Globus pallidus (tissue), 1 donor: ENCODE measurements at regions not wholly inside any gene's neighbourhood (a gene's known extent, or its start where the extent isn't known, plus 50 kb on each side); places are given as distances from the start of the nearest gene placed in this dataset.
A peak's percentile ranks its signal among the peaks of the same experiment; 100 is the strongest.
"Not testable (repeated sequence)": the region's sequence is repeated elsewhere in the genome, so short reads cannot be mapped to it uniquely, and the experiment has no call there.

Source experiments
- DNase-seq: peaks from one replicate; pipeline ENCODE4 v3.0.0-alpha.2; 2015; ENCODE audit warnings: low spot score

DNA sequence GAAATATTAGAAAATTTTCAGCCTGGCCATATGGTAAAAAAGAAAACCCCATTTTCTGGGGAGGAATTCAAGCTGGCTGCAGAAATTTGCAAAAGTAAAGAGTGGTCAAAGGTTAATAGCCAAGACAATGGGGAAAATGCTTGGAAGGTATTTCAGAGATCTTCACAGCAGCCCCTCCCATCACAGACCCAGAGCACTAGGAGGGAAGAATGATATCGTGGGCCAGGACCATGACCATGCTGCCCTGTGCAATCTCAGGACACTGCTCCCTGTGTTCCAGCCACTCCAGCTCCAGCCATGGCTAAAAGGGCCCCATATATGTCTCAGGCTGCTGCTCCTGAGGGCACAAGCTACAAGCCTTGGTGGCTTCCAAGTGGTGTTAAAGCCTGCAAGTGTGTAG, 93.9 kb upstream of the AGAP1 start:
- DNase-seq: no peak

DNA sequence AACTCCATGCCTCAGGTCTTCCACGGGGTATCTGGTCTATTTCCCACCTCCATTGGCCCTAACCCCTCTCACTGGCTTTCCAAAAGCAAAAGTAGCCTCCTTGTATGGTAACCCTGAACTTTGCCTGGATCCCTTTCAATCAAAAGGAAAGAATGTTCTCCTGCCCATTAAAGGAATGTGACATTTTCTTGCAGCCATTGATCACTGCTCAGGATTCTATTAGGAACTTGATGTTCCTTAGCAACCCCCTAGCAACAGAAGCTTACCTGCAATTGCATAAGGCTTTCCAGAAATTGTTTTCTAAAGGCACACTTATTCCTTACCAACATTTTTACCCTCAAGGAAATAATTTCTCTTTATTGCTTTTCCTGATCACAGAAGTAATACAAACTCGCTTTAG, 91.4 kb upstream of the AGAP1 start:
- DNase-seq: no peak

DNA sequence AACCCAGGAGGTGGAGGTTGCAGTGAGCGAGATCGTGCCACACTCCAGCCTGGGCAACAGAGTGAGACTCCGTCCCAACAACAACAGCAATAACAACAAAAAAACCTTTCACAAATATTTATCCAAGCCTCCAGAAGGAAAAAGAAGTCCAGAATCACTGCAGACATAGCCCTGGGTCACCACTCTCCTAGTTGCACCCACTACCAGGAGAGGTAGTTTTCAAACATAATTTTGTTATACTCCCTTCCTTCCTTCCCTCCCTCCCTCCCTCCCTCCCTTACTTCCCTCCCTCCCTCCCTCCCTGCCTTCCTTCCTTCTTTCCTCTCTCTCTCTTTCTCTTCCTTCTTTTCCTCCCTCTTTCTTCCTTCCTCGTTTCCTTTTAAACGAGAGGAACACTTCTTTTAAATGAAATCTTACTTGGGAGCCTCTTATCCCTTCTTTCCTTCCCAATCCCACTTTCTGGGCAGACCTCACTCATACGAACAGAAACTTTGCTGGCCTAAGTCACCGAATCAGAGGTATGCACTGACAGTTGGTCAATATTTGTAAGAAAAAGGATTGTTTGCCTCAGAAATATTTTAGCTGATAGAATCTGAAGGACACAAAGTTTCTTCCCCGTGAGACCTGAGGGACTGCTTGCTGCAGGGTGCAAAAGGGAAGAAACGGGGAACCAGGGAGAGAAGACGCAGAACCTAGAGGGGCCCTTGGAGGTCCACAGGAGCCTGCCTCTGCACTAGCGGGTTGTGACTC, 88.1 kb upstream of the AGAP1 start:
- DNase-seq: no peak

DNA sequence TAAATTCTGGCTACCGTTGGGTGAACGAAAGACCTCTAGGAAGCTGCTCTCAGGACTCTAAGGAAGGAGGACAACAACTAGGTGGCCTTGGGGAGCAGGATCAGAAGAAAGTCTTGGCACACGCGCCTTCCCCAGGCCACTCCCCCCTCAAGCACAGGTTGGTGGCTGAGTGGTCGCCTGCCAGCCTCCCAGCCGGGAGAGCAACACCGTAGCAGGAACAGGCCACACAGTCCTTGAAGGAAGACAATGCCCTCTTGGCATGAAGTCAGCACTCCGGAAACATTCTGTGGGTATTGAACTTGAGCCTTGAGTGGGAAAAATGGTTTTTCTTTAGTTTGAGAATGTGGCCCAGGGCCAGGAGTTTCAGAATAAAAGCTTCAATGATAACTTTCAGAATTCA, 87.4 kb upstream of the AGAP1 start:
- DNase-seq: no peak

DNA sequence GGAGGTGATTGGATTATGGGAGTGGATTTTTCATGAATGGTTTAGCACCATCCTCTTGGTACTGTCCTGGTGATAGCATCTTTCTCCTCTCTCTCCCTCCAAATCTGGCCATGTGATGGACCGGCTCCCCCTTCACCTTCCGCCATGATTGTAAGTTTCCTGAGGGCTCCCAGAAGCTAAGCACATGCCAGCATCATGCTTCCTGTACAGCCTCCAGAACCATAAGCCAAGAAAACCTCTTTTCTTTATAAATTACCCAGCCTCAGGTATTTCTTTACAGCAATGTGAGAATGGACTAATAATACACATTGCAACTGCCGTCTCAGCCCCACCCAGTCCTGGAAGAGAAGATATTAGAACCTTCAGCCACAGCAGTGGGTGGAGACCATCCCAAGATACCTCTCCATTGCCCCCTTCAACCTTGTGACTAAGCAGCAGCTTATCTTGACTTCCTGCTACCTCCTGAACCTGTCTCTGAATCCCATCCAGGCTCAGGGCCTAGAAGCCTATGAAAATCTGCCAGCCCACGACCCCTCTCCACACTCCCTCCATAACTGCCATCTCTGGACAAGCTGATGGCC, 81.8 kb upstream of the AGAP1 start:
- no peak for DNase-seq

DNA sequence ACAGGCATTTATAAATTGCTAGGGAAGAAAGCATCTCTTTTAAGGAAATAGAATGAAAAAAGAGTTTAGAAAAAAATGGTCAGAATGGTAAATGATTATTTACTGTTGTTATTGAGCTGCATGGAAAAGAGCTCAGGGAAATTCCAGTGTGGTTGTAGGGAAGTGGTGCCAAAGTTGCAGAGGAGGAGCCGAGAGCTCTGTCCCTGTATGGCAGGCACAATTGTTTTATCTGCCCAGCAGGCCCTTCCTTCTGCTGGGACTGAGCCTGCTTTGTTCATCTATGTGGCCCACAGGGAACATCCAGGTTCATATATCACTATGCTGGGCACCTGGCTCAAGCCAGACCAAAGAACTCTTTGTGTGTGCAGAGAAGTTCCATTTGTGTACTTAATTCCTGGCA, 80.8 kb upstream of the AGAP1 start:
- DNase-seq: no peak

DNA sequence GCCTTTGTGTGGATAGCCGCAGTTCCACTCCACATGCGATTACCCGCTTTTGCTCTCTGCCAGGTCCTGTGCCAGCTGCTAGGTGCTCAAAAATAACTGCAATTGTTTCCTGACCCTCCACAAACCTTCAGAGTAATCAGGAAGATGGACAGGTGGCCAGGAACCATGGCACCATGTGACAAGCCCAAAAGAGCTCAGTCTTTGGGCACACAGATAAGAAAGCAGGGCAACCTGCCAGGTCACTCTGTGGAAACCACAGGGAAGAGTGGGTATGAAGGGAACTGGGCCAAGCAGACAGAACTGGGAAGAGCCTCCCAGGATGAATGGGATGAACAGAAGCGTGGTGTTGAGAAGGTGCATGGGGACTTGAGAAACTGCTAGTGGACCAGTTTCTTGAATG, 79.4 kb upstream of the AGAP1 start:
- DNase-seq: no peak

DNA sequence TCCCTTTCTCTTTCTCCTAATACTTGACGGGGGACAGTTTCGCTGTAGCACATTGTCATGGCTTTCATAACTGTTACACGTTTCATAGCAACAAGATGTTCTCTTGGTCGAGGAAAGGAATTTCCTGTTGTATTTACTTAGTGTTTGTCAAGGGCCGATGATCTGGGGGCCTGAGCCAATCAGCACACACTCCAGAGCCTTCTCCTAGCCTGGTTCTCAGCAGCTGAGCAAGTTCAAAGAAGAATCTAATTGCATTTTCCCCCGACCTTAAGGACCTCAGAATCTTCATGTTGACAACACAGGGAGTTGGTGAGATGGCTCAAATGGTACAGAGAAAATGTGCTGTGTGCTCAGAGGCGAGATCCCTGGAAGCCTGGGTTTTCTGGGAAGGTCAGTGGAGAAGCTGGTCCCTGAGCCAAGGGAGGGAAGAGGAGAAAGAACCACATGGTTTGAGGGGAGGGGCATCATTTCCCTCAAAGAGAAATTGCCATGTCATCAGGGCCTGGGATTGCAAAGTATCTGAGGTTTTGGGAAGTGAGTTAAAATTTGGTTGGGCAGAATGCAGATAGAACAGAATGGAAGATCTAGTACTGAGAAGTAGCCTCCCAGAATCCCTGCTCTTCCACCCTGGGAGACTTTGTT, 76.9 kb upstream of the AGAP1 start:
- DNase-seq: no peak

DNA sequence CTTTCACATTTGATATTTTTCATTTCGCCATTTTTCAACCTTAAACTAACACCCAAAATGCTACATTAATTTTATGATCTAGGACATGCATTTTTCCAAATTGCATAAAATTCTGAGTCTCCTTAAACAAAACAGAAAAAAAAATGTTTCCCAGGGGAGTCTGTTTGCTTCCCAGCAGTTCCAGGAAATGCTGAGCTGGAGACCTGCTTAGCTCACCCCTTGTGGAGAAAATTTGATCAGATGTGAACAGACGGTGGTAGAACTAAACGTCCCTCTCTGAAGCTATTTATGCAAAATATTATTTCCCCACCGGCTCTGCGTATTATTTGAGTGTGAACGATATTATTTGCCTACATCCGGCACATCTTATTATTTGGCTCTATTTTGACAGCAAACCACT, 74.9 kb upstream of the AGAP1 start:
- no peak for DNase-seq

DNA sequence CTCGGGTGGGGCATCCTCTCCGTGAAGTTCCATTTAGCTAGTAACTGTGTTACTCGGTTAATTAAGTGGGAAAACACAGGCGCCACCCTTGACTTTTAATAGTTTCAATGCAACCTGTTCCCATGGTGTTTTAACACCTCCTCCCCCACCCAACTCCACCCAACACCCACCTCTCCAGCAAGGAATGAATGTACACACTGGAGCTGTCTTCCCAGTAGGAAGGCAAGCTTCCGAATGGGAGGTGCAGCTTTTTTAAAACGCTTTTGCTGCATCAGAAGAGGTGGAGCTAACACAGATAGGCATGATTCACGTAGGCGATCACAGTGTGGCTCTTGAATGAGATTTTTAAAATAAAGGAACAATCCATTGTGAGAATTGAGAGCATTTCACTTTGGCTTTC, 73.8 kb upstream of the AGAP1 start:
- no peak for DNase-seq

DNA sequence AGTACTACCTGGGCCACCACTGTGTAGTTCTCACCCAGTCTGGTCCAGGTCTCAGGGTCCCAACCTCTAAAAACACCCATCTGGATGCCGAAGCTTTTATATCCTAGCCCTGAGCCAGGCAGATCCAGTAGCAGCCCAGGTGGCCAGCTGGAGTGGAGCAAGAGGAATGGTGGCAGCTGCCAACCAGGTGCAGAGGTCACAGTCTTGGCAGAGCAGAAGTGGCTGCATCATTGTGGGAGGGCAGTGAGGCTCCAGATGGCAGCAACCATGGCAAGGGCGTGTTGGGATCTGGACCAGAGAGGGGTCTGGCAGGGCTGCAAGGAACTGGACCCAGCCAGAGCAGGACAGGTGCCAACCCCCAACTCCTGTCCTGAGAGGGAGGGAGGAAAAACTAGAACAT, 72.2 kb upstream of the AGAP1 start:
- DNase-seq: no peak

DNA sequence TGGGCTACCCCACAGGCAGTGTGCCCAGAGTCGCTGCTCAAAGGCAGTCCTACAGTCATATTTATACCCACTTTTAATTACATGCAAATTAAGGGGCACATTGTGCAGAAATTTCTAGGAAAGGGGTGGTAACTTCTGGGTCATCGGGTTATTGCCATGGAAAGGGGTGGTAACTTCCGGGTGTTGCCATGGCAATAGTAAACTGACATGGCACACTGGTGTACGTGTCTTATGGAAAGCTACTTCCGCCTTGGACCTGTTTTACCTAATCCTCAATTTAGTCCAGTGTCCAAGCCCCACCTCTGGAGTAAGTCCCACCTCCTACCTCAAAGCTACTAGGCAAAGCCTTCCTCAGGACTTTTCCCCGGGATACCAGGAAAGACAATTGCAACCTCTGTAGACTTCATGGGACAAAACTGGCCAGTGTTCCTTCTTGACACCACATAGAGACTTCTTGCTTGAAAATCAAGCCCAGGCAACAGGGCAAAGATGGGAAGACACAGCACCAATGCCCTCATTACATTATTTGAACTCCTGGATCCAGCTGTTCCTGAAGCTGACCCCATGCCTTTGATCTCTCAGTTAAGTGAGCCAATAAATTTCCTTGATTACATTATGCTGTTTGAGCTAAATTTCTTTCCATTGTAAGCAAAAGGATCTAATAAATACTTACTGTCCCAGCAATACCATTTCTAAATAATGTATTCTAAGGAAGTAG, 63.3 kb upstream of the AGAP1 start:
- no peak for DNase-seq

DNA sequence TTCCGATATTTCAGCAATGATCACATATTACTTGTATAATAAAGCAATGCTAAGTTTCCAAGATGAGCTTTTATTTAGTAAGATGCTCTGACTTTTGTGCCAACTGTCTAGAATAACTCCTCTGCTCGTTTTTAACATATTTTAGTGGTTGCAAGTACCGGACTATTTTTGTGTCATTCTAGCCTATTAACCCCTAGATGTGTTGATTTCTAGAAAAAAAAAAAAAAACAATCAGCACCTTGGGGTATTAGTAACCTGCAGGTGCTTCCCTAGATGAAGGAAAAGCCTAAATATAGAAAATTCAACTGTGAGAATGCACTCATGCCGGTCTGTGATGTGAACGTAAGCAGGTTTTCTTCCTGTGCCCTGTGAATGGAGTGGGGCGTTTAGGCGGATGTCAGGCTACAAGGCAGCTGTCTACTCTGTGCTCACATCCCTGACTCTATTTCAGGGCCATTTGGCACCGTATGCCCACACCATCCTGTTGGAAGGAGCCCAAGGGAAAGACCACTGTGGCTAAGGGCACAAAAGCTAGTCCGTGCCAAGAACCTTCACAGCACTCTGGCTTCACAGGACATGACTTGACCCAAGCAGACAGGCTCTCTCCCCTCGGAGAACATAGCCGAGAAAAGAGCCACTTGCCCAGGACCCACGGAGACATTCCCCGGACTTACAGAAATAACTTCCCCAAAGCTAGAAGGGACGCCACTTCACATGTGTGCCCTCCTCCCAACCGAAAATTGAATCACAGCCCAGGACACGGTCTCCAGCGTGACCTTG, 60.9 kb upstream of the AGAP1 start:
- peak; percentile 24 for DNase-seq

DNA sequence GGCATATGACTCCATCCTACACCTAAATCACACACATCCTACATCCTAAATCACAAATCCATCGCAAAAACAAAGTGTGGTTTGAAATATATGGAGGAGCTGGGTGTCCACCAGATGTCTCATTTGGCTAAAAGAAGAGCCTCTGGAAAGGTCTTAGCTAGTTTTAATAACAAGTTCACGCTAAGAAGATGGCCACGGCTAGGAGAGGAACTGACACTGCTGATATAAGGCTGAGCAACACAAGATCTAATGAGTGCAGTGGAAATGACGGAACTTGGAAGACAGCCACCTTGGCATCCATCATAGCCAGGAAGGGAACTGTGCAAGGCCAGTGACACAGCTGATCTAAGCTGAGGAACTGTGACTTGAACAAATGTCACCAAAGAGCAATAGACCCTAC, 60.0 kb upstream of the AGAP1 start:
- peak; percentile 79 for DNase-seq

DNA sequence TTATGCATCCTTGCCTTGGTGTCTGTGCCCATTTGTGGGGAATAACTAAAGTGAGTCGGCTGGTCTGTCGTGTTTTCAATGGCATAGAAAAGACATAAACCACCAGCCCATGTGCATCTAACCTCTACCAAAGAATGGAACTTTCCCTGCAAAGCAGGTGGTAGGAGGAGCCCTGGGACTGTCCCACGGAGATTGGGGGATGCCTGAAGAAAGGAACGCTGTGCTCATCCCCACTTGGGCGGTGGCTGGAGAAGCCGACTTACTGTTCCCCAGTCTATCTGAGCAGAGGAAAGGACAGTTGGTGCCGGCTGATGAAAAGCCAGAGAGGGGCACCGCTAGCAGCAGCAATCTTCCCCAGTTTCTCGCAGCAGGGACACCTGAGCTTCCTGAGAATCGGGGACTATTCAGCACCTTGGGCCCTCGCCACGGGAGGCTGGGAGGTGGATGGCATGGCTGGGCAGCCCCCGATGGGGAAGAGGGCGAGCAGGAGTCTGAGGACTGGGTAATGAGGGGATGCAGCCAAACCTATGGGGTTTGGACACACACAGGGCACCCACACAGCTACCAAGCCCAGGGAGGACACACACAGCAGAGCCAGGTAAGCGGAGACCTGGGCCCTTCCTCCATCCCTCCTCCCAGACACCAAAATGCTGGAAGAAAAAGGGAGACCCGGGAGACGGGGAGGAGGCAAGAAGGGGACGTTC, 53.7 kb upstream of the AGAP1 start:
- DNase-seq: no peak

DNA sequence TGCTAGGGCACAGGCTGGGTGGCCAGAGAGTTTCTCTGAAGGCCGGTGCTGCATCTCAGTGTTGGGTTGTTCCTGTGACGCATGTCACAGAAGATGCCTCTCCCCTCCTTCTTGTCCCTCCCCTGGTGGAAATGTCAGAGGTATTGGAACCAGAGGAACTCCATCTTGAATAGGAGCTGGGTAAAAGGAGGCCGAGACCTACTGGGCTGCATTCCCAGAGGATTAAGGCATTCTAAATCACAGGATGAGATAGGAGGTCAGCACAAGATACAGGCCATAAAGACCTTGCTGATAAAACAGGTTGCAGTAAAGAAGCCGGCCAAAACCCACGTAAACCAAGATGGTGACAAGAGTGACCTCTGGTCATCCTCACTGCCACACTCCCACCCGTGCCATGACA, 50.3 kb upstream of the AGAP1 start:
- DNase-seq: not testable (repeated sequence)
